ENCODE measurements at regions not wholly inside any gene's neighbourhood (a gene's known extent, or its start where the extent isn't known, plus 50 kb on each side); places are given as distances from the start of the nearest gene placed in this dataset.

- TF ChIP-seq, protein P1, sequence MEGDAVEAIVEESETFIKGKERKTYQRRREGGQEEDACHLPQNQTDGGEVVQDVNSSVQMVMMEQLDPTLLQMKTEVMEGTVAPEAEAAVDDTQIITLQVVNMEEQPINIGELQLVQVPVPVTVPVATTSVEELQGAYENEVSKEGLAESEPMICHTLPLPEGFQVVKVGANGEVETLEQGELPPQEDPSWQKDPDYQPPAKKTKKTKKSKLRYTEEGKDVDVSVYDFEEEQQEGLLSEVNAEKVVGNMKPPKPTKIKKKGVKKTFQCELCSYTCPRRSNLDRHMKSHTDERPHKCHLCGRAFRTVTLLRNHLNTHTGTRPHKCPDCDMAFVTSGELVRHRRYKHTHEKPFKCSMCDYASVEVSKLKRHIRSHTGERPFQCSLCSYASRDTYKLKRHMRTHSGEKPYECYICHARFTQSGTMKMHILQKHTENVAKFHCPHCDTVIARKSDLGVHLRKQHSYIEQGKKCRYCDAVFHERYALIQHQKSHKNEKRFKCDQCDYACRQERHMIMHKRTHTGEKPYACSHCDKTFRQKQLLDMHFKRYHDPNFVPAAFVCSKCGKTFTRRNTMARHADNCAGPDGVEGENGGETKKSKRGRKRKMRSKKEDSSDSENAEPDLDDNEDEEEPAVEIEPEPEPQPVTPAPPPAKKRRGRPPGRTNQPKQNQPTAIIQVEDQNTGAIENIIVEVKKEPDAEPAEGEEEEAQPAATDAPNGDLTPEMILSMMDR (IDR thresholded peaks at IDR 0.05), result no peak
- TF ChIP-seq POLR2AphosphoS5 (IDR thresholded peaks at IDR 0.05; ENCODE audit: insufficient read depth in 1 of 2, low read depth in 1 of 2), result no peak
Measured at GRCh38 chr12:106010741-106011140, 128.0 kb downstream of the NUAK1 start.
